Activated CD8-positive, alpha-beta memory T cell treated with anti-CD3 and anti-CD28 coated beads for 36 hours (primary cell): ENCODE measurements at regions not wholly inside any gene's neighbourhood (a gene's known extent, or its start where the extent isn't known, plus 50 kb on each side); places are given as distances from the start of the nearest gene placed in this dataset.

Experiments
- CTCF ChIA-PET: fragments of 350-600 bp; sonication (Branson Sonifier 250); formaldehyde crosslinking; loops from one replicate; lab custom pipeline; 2021; ENCODE audit warnings: antibody characterized with exemption; lab: Charles Lee
- POLR2A ChIA-PET: fragments of 350-600 bp; sonication (Branson Sonifier 250); formaldehyde crosslinking; loops from one replicate; lab custom pipeline; 2021; ENCODE audit warnings: antibody characterized with exemption; lab: Charles Lee

- ChIA-PET CTCF (no interaction called here), POLR2A (no interaction called here)
These were observed 214.4 kb upstream of the LEF1 start for GRCh38 chr4:108383157-108383556.

DNA sequence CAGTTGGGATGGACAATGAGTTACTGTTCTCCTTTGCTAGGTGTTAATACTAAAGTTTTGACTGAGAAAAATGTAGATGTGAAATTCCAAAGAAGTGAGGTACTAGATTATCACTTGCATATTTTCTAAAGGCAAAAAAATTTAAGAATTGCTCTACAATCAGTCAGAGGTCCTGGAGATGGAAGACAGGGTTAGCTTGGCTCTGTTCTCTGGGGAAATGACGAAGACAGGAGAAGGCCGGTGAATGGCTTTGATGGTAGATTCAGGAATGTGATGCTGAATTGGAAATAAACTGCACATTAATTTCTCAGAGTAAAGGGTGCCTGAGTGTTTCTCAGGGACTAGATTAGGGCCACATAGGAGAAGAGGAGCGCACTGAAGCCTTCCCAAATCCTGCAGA is 214.0 kb upstream of the LEF1 start:
- ChIA-PET POLR2A (no interaction called here), CTCF (no interaction called here)

DNA sequence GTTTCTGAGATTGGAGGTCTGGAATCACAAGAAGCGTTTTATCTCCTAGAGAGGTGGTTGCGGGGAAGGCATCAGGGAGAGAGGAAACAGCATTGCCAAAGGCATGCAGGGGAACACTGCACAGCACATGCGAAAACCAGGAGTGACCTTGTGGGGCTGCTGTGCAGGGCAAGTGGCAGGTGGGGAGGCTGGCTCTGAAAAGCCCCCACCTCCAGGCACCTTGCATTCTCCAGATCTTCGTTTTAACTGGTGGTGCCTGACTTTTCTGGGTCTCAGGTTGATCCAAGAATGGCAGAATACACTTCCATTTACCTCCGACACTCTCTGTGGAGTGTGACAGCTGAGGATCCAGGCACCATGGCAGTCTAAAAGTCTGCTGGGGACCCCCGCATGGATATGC is 209.4 kb upstream of the LEF1 start:
- CTCF ChIA-PET = no interaction called here
- POLR2A ChIA-PET = no interaction called here

GRCh38 chr4:108377021-108377420 is 208.3 kb upstream of the LEF1 start:
- CTCF ChIA-PET = no interaction called here
- POLR2A ChIA-PET = no interaction called here

GRCh38 chr4:108375434-108375833 is 206.7 kb upstream of the LEF1 start:
- ChIA-PET POLR2A (no interaction called here), CTCF (no interaction called here)

DNA sequence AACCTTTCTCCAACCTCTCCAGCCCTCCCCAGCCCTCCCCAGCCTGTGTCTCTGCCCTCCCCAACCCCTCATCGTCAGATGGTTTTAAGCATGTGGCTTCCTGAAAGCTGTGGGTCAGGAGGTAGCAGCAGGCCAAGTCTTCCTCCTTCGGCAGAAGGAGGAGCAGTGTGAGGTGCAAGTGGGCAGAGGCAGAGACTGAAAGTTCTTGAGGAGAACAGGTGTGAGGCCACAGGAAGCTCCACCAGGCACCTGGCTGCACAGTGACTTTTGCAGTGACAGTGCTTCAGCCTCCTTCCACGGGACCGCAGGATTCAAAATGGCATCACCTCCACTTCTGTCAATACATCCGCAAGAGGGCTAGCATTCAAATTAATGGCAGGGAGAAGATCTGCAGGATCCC is 203.9 kb upstream of the LEF1 start:
- POLR2A ChIA-PET = no interaction called here
- CTCF ChIA-PET = no interaction called here

DNA sequence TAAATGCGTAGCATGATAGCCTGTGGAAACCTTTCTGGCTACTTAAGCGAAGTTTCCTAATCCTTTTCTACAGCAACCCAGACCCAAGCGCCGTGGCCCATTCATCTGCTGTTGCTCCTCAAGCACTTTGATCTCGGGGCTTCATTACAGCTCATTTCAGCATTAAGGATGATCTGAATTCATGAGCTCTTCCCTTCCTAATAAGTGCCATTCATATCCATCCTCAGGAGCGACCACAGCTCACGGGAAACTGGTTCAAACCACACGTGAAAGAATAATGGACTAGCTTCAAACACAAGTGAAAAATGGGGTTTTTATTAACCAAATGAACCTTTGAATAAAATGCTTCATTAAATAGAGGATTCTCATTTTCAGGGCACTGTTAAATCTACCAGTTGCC is 202.6 kb upstream of the LEF1 start:
- POLR2A ChIA-PET = no interaction called here
- CTCF ChIA-PET = no interaction called here

DNA sequence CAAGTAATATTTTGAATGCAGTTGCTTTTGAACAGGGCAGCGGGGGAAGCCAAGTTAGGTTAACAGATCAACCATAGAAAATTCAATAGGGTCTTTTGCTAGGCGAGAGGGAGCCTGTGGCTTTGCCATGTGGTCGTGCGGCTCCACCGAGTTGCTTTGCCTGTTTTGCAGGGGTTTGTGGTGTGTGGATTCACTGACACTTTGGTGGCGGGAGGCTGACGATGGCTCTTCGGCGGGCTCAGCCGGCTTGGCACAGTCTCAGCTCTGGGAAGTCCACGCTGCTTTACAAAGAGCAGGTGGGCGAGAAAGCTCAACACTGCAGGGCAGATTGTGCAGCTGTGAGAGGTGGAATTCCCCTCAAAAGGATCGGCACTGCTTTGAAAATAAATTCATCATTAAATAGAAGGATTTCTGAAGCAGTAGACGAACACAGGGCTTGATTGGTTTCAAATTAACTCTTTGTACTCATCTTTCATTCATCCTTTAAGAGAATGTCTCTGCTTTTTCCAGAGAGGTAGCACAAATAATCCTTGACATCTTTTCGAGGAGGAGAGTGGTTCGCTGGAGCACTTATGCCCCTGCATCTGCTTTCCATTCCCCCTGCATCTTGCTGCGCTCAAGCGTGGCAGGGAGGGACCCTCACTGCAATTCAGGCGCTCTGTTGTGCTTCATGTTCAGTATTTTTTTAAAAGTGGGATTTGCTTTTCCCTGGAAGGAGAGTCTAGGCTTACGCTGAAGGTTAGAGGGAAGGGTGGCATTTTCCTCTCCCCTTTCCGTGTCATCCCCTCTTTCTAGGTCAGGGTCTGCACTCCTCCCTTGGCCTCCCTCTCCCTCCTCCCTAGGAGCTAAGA is 201.8 kb upstream of the LEF1 start:
- ChIA-PET CTCF (no interaction called here), POLR2A (no interaction called here)

- ChIA-PET CTCF (no interaction called here), POLR2A (no interaction called here)
These were observed 200.4 kb upstream of the LEF1 start for GRCh38 chr4:108369035-108369655.

GRCh38 chr4:108367751-108368150 is 199.0 kb upstream of the LEF1 start:
- CTCF ChIA-PET = no interaction called here
- POLR2A ChIA-PET = no interaction called here

DNA sequence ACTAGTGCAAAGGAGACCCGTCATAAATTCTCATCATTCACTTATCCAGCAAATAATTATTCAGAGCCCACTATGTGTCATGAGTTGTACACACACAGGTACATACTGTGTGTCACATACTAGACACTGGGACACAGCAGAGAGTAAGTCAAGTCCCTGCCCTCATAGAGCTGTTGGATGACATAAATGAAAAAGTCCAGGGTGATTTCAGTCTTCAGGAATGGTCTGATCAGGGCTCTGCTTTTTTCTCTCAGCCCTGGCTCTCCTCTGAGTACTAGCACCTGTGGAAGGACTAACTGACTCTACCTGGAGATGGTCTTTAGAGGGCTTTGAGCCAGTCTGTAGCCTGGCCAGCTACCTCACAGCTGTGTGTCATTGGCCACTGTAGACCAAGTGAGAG is 198.0 kb upstream of the LEF1 start:
- CTCF ChIA-PET = no interaction called here
- POLR2A ChIA-PET = no interaction called here

GRCh38 chr4:108365551-108365950 is 196.8 kb upstream of the LEF1 start:
- ChIA-PET CTCF (no interaction called here), POLR2A (no interaction called here)

- POLR2A ChIA-PET = no interaction called here
These were observed 193.2 kb upstream of the LEF1 start for GRCh38 chr4:108361886-108362285.

DNA sequence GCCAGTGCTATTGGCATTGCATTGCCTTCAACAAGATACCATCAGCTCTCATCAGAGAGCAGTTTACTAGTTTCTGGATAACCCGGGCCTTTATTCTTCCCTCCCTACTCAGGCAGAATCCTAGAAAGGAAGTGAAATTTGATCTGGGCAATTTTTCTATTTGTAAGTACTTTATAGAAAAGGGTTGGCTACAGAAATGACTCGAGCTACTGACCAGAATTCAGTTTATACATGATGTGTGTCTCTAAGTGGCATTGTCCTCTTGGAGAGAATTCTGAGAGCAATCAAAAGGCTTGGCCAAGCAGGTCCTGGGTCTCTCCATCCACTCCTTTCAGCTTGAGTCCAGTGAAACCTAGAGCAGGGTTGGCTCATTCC is 192.7 kb upstream of the LEF1 start:
- POLR2A ChIA-PET = no interaction called here
- CTCF ChIA-PET = no interaction called here

More at GRCh38 chr4:108361886-108362285, 193.2 kb upstream of the LEF1 start:
- CTCF ChIA-PET = no interaction called here

GRCh38 chr4:108360754-108361445 is 192.2 kb upstream of the LEF1 start:
- POLR2A ChIA-PET = no interaction called here
- CTCF ChIA-PET = no interaction called here

DNA sequence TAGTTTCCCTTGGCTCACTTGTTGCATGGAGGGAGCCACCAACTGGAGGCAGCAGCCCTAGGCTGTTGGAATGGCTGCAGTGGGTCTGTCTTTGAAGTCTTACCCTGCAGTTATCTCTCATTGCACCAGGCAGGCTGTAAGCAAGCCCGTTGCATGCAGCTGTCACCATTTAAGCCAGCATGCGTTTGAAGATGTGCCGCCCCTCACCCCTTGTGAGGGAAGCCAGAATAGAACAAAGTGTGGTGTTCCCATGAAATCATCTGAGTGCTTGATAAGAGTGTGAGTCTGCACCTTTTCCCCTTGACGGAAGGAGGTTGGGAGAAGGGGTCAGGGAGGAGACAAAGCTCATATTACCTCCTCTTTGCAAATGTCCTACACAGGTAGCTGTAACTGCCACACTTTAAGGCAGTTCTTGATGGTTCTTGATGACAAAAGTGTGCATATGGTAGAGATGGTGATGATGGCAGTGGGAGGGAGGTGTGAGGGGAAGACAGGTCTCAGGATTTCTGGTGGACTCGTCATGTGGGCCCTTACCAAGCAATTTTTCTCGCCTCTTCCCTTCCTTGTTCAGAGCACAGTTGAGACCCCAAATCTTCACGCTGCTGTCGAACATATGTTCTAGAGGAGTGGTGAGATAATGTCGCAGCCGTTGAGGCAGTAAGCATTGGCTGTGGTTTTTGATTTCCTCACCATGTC is 191.4 kb upstream of the LEF1 start:
- CTCF ChIA-PET = no interaction called here
- POLR2A ChIA-PET = no interaction called here

GRCh38 chr4:108359130-108359985 is 190.6 kb upstream of the LEF1 start:
- CTCF ChIA-PET = no interaction called here
- POLR2A ChIA-PET = no interaction called here

- CTCF ChIA-PET = no interaction called here
These were observed 187.3 kb upstream of the LEF1 start for GRCh38 chr4:108355902-108356535.

More at GRCh38 chr4:108355902-108356535, 187.3 kb upstream of the LEF1 start:
- POLR2A ChIA-PET = no interaction called here
